Glutamatergic neuron (in vitro differentiated cells): ENCODE measurements at regions not wholly inside any gene's neighbourhood (a gene's known extent, or its start where the extent isn't known, plus 50 kb on each side); places are given as distances from the start of the nearest gene placed in this dataset.

ENCODE experiments used
- DNase-seq: peaks from one replicate; pipeline ENCODE4 v3.0.0; 2022
- H3K27ac Mint-ChIP-seq: one replicate; pipeline ENCODE4 v1.8.0; 2020; ENCODE audit warnings: mild to moderate bottlenecking, mixed read lengths, inconsistent platforms; ENCODE audit not compliant: unreplicated experiment
- H3K27me3 Mint-ChIP-seq: one replicate; pipeline ENCODE4 v1.8.0; 2020; ENCODE audit warnings: mild to moderate bottlenecking, moderate library complexity, mixed read lengths, inconsistent platforms; ENCODE audit not compliant: unreplicated experiment
- H3K36me3 Mint-ChIP-seq: one replicate; pipeline ENCODE4 v1.8.0; 2020; ENCODE audit warnings: mild to moderate bottlenecking, mixed read lengths, inconsistent platforms; ENCODE audit not compliant: unreplicated experiment
- H3K4me1 Mint-ChIP-seq: one replicate; pipeline ENCODE4 v1.8.0; 2020; ENCODE audit warnings: mild to moderate bottlenecking, low read depth, mixed read lengths, inconsistent platforms; ENCODE audit not compliant: unreplicated experiment
- H3K4me3 Mint-ChIP-seq: one replicate; pipeline ENCODE4 v1.8.0; 2020; ENCODE audit warnings: mild to moderate bottlenecking, mixed read lengths, inconsistent platforms; ENCODE audit not compliant: unreplicated experiment
- H3K9me3 Mint-ChIP-seq: one replicate; pipeline ENCODE4 v1.8.0; 2020; ENCODE audit warnings: mild to moderate bottlenecking, moderate library complexity, mixed read lengths, inconsistent platforms; ENCODE audit not compliant: unreplicated experiment
- CTCF ChIP-seq: fragments of 200-600 bp; sonication (generic); IDR thresholded peaks from one replicate; pipeline ENCODE4 v1.5.0; 2021; ENCODE audit not compliant: partially characterized antibody, unreplicated experiment

- Mint-ChIP-seq H3K4me1 (no peaks in the 10 kb centered on the region), H3K27ac (no peak overlapping the region), H3K27me3 (no peaks in the 10 kb centered on the region), H3K36me3 (no peaks in the 10 kb centered on the region), H3K4me3 (no peak overlapping the region), H3K9me3 (no peaks in the 10 kb centered on the region)
- no peak for TF ChIP-seq CTCF
- DNase-seq, result no peak
Measured at GRCh38 chr6:25122622-25123237, 156.4 kb upstream of the CARMIL1 start.

- no peaks in the 10 kb centered on the region for H3K4me1 Mint-ChIP-seq
- H3K36me3 Mint-ChIP-seq, result no peaks in the 10 kb centered on the region
Measured at GRCh38 chr6:25124216-25124715, 154.9 kb upstream of the CARMIL1 start.

DNA sequence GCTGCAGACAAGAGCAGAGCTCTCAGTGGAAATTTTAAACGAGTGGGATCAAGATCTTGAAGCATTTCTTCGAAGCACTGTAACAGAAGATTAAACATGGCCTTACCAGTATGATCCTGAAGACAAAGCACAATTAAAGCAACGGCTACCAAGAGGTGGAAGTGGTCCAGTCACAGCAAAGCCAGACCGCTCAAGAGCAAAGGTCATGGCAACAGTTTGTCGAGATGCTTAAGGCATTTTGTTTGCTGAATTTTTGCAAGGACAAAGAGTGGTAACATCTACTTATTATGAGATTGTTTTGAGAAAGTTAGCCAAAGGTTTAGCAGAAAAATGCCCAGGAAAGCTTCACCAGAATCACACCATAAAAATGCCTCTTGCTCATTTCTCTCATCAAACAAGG lies 153.4 kb upstream of the CARMIL1 start:
- TF ChIP-seq CTCF, result no peak
- no peaks in the 10 kb centered on the region for H3K36me3 Mint-ChIP-seq
- H3K4me1 Mint-ChIP-seq, result no peaks in the 10 kb centered on the region
- no peak for DNase-seq
- H3K27ac Mint-ChIP-seq, result no peak overlapping the region
- no peaks in the 10 kb centered on the region for H3K27me3 Mint-ChIP-seq
- H3K9me3 Mint-ChIP-seq, result peaks cover 2% of the 10 kb centered on the region
- H3K4me3 Mint-ChIP-seq, result no peak overlapping the region

More at GRCh38 chr6:25124216-25124715, 154.9 kb upstream of the CARMIL1 start:
- no peak overlapping the region for H3K4me3 Mint-ChIP-seq
- no peak for DNase-seq
- no peak overlapping the region for H3K27ac Mint-ChIP-seq
- no peaks in the 10 kb centered on the region for H3K9me3 Mint-ChIP-seq
- H3K27me3 Mint-ChIP-seq, result no peaks in the 10 kb centered on the region
- no peak for TF ChIP-seq CTCF

DNA sequence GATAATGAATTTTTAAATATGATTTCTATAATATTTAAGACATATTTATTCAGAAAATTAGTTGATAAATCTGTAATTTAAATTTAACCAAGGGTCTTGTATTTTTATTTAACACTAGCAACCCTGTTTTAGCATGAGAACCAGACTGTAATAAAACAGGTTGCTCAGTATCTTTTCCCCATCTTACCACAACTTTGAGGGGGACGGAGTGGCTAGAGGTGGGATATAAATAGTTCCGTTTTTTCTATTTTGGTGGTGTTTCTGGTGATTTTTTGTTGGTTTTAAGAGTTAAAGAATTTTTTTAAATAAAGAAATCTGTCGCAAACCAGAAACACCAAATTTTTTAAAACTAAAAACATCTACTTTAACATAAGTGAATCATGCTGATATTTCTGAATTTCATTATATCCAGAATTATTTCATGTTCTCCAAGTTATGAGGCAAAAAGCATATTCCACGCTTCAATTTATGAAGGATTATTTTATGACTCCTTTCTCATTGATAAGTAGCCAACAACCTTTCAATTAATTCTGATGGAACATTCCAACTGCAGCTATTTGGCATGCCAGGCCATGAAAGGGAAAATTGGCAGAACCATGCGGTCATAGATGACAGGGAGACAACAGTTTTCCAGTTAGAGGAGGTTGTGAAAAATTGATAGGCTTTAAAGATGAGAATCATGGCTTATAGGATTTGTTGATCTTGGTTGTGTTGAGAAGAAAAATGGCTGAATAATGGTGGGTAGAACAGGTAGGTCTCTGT lies 151.9 kb upstream of the CARMIL1 start:
- Mint-ChIP-seq H3K4me3 (no peak overlapping the region), H3K27me3 (no peaks in the 10 kb centered on the region), H3K9me3 (peaks cover 2% of the 10 kb centered on the region), H3K27ac (no peak overlapping the region), H3K36me3 (no peaks in the 10 kb centered on the region), H3K4me1 (no peaks in the 10 kb centered on the region)
- no peak for DNase-seq
- no peak for TF ChIP-seq CTCF

DNA sequence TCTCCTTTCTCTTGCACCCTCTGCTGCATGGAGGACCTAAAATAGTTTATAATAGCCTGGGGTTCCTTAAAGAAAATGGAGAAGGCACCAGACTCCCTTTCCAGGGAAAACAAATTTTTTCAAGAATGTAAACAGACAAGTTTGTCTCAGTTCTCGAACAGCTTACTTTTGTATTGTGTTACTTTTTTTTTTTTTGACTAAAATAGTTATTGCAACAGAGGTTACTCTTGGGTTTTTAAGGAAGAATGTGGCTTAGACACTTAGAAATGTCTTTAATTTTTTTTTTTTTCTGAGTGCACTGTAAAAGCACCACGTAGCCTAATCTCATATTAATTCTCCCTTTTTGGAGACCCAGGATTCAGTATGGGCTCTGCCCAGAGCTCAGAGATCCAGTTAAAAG lies 148.7 kb upstream of the CARMIL1 start:
- TF ChIP-seq CTCF, result no peak
- Mint-ChIP-seq H3K4me1 (no peaks in the 10 kb centered on the region), H3K4me3 (no peak overlapping the region), H3K36me3 (peaks cover 7% of the 10 kb centered on the region), H3K27ac (no peak overlapping the region), H3K9me3 (peaks cover 2% of the 10 kb centered on the region), H3K27me3 (no peaks in the 10 kb centered on the region)
- DNase-seq, result no peak
